HEK293T (cell line): ENCODE measurements at regions not wholly inside any gene's neighbourhood (a gene's known extent, or its start where the extent isn't known, plus 50 kb on each side); places are given as distances from the start of the nearest gene placed in this dataset.

Source experiments
- ARNT ChIP-seq: fragments of 450-650 bp; IDR thresholded peaks from 2 replicates; pipeline ENCODE4 v1.6.1; 2017; ENCODE audit warnings: mild to moderate bottlenecking
- BHLHE40 ChIP-seq: fragments of 450-650 bp; IDR thresholded peaks from 2 replicates; pipeline ENCODE4 v1.6.1; 2016; ENCODE audit warnings: mild to moderate bottlenecking, moderate library complexity, borderline replicate concordance
- CTBP1 ChIP-seq: fragments of 450-650 bp; IDR thresholded peaks from 2 replicates; pipeline ENCODE4 v1.6.1; 2016; ENCODE audit warnings: borderline replicate concordance
- ELF4 ChIP-seq: fragments of 450-650 bp; IDR thresholded peaks from 2 replicates; pipeline ENCODE4 v1.6.1; 2017; ENCODE audit warnings: antibody characterized with exemption
- FOXA1 ChIP-seq: fragments of 450-650 bp; IDR thresholded peaks from 2 replicates; pipeline ENCODE4 v1.6.1; 2016; ENCODE audit warnings: mild to moderate bottlenecking
- FOXK2 ChIP-seq: fragments of 450-650 bp; IDR thresholded peaks from 2 replicates; pipeline ENCODE4 v1.6.1; 2016; ENCODE audit warnings: mild to moderate bottlenecking
- FOXM1 ChIP-seq: fragments of 450-650 bp; IDR thresholded peaks from 2 replicates; pipeline ENCODE4 v1.6.1; 2017; ENCODE audit warnings: mild to moderate bottlenecking, borderline replicate concordance
- LEF1 ChIP-seq: fragments of 450-650 bp; IDR thresholded peaks from 2 replicates; pipeline ENCODE4 v1.6.1; 2017; ENCODE audit warnings: mild to moderate bottlenecking, borderline replicate concordance
- NFRKB ChIP-seq: fragments of 450-650 bp; IDR thresholded peaks from 2 replicates; pipeline ENCODE4 v1.6.1; 2016; ENCODE audit warnings: mild to moderate bottlenecking, moderate library complexity
- PKNOX1 ChIP-seq: fragments of 450-650 bp; IDR thresholded peaks from 2 replicates; pipeline ENCODE4 v1.6.1; 2016
- SP1 ChIP-seq: fragments of 450-650 bp; IDR thresholded peaks from 2 replicates; pipeline ENCODE4 v1.6.1; 2017
- SUZ12 ChIP-seq: fragments of 450-650 bp; IDR thresholded peaks from 2 replicates; pipeline ENCODE4 v1.6.1; 2016; ENCODE audit warnings: mild to moderate bottlenecking
- ZNF384 ChIP-seq: fragments of 450-650 bp; IDR thresholded peaks from 2 replicates; pipeline ENCODE4 v1.6.1; 2016

- TF ChIP-seq BHLHE40: no peak
- no peak for TF ChIP-seq PKNOX1
- no peak for TF ChIP-seq FOXM1
- TF ChIP-seq CTBP1: no peak
- TF ChIP-seq SUZ12: no peak
- no peak for TF ChIP-seq NFRKB
- TF ChIP-seq LEF1: no peak
- no peak for TF ChIP-seq ARNT
- TF ChIP-seq ZNF384: no peak
- TF ChIP-seq ELF4: no peak
- TF ChIP-seq FOXA1: no peak
- no peak for TF ChIP-seq SP1
- TF ChIP-seq FOXK2: no peak
Measured at GRCh38 chr4:13299343-13299742, 184.8 kb downstream of the RAB28 start.
